K562 (cell line): ENCODE measurements at regions not wholly inside any gene's neighbourhood (a gene's known extent, or its start where the extent isn't known, plus 50 kb on each side); places are given as distances from the start of the nearest gene placed in this dataset.

ENCODE experiments used
- ATAC-seq: fragments of 200-7000 bp; cut with Tn5 transposase; 3 replicates; pipeline ENCODE4 v1.9.1; 2020; ENCODE audit warnings: moderate library complexity
- BruUV-seq: library from RNA; stranded (reverse); fragments of 400-500 nt; replicated peaks from 2 replicates; lab custom pipeline; 2021; lab: Mats Ljungman, UMichigan
- CTCF ChIA-PET: fragments of 300-600 bp; formaldehyde crosslinking; extraction: SDS; loops from one replicate; lab custom pipeline; 2021; ENCODE audit warnings: low intra/inter-chr PET ratio; lab: Yijun Ruan, JAX
- POLR2A ChIA-PET: fragments of 300-600, 350-650 bp; sonication (Branson Sonifier 250); formaldehyde crosslinking; extraction: SDS; loops from one replicate; lab custom pipeline; 2021; ENCODE audit warnings: antibody characterized with exemption, inconsistent platforms; lab: Yijun Ruan, JAX
- DNase-seq, 4 experiments: peaks; one replicate each; pipeline versions ENCODE4 v3.0.0 to v3.0.0-alpha.2; 2011 to 2018; ENCODE audit warnings: low spot score in 3 of 4, mixed read lengths in 3 of 4; ENCODE audit errors: extremely low read depth in 1 of 4
- FAIRE-seq: peaks from 2 replicates; lab custom pipeline; 2011; peaks lifted over from hg19 to GRCh38; lab: Jason Lieb, UNC
- H2AFZ ChIP-seq: 2 replicates; pipeline ENCODE4 v1.6.0; 2011; ENCODE audit warnings: low read depth, low read length, control low read depth, inconsistent platforms
- H3K27ac ChIP-seq: fragments of 200-600 bp; 3 replicates; pipeline ENCODE4 v1.8.0; 2011; ENCODE audit warnings: low read depth, mild to moderate bottlenecking, control low read depth, inconsistent platforms, low read length, moderate library complexity, mixed read lengths; ENCODE audit errors: extremely low read depth
- H3K27me3 ChIP-seq, 2 experiments: fragments of 300-600 bp in 1 of 2; 2 replicates in 1 of 2; 3 replicates in 1 of 2; pipeline versions ENCODE4 v1.6.0 to v1.8.0; 2011; ENCODE audit warnings: inconsistent platforms in 2 of 2, low read length in 2 of 2, mild to moderate bottlenecking in 1 of 2, mixed read lengths in 1 of 2, moderate library complexity in 1 of 2; ENCODE audit not compliant: control insufficient read depth in 2 of 2, insufficient read depth in 2 of 2
- H3K36me3 ChIP-seq: fragments of 300-600 bp; 3 replicates; pipeline ENCODE4 v1.8.0; 2011; ENCODE audit warnings: mild to moderate bottlenecking, low read length, inconsistent platforms; ENCODE audit not compliant: control insufficient read depth, insufficient read depth
- H3K4me1 ChIP-seq, 2 experiments: fragments of 200-600 bp in 1 of 2; replicated peaks in 1 of 2; 2 replicates in 1 of 2; 3 replicates in 1 of 2; pipeline versions ENCODE4 v1.5.1 to v1.8.0; 2011; ENCODE audit warnings: inconsistent platforms in 2 of 2, low read length in 2 of 2, mild to moderate bottlenecking in 1 of 2, mixed read lengths in 1 of 2, moderate library complexity in 1 of 2; ENCODE audit not compliant: control insufficient read depth in 2 of 2, insufficient read depth in 2 of 2
- H3K4me2 ChIP-seq: 2 replicates; pipeline ENCODE4 v1.6.1; 2011; ENCODE audit warnings: low read length, control low read depth, inconsistent platforms, mixed read lengths; ENCODE audit not compliant: insufficient read depth
- H3K4me3 ChIP-seq: fragments of 200-600 bp; sonication (generic), shearing (Covaris generic); 2 replicates; pipeline ENCODE4 v1.5.1; 2016; ENCODE audit warnings: control low read depth, inconsistent platforms
- H3K79me2 ChIP-seq: fragments of 200-600 bp; 3 replicates; pipeline ENCODE4 v1.8.0; 2011; ENCODE audit warnings: low read length, inconsistent platforms; ENCODE audit not compliant: control insufficient read depth, insufficient read depth
- H3K9ac ChIP-seq, 2 experiments: 2 replicates each; pipeline versions ENCODE4 v1.6.0 to v1.6.1; 2011; ENCODE audit warnings: low read depth in 2 of 2, low read length in 2 of 2, control low read depth in 1 of 2, inconsistent platforms in 1 of 2, mild to moderate bottlenecking in 1 of 2, mixed read lengths in 1 of 2; ENCODE audit not compliant: insufficient read depth in 1 of 2
- H3K9me1 ChIP-seq: one replicate; pipeline ENCODE4 v1.6.0; 2011; ENCODE audit warnings: inconsistent platforms, mild to moderate bottlenecking, low read length, moderate library complexity; ENCODE audit not compliant: control insufficient read depth, insufficient read depth
- H3K9me3 ChIP-seq: replicated peaks from 2 replicates; pipeline ENCODE4 v1.5.1; 2011; ENCODE audit warnings: low read depth, low read length, inconsistent platforms; ENCODE audit not compliant: control insufficient read depth, insufficient read depth
- H4K20me1 ChIP-seq: replicated peaks from 2 replicates; pipeline ENCODE4 v1.6.1; 2011; ENCODE audit warnings: low read length, inconsistent platforms, mixed read lengths; ENCODE audit not compliant: control insufficient read depth, insufficient read depth
- CTBP1 ChIP-seq: fragments of 450-650 bp; IDR thresholded peaks from 2 replicates; pipeline ENCODE4 v1.6.1; 2016; ENCODE audit warnings: borderline replicate concordance
- FOXJ2 ChIP-seq: fragments of 200-800 bp; sonication (Bioruptor generic); IDR thresholded peaks from 2 replicates; pipeline ENCODE4 v1.6.1; 2016; ENCODE audit warnings: missing genetic modification characterization, missing compliant biosample characterization
- GATA2 ChIP-seq: sonication (generic); formaldehyde crosslinking; IDR thresholded peaks from 2 replicates; pipeline ENCODE4 v1.4.0; 2020; ENCODE audit warnings: mild to moderate bottlenecking, missing genetic modification reagents
- POLR2G ChIP-seq: fragments of 200-400 bp; formaldehyde crosslinking; IDR thresholded peaks from 2 replicates; pipeline ENCODE4 v1.6.1; 2017; ENCODE audit warnings: low read depth, mild to moderate bottlenecking, antibody characterized with exemption, low read length, moderate library complexity
- PURB ChIP-seq: sonication (generic); formaldehyde crosslinking; IDR thresholded peaks from 2 replicates; pipeline ENCODE4 v1.9.0; 2021; ENCODE audit warnings: low read depth, mild to moderate bottlenecking, missing genetic modification reagents
- SIRT6 ChIP-seq: IDR thresholded peaks from one replicate; pipeline ENCODE4 v1.6.1; 2012; ENCODE audit warnings: low read depth, mild to moderate bottlenecking, control low read depth, inconsistent platforms, low read length, moderate library complexity
- SLC30A9 ChIP-seq: fragments of 250-450 bp; sonication (Bioruptor Pico); IDR thresholded peaks from 2 replicates; pipeline ENCODE4 v1.8.0; 2022; ENCODE audit warnings: mild to moderate bottlenecking, moderate library complexity
- STAG1 ChIP-seq: sonication (generic); formaldehyde crosslinking; IDR thresholded peaks from 2 replicates; pipeline ENCODE4 v1.5.0; 2020; ENCODE audit warnings: missing genetic modification reagents, borderline replicate concordance
- TAF1 ChIP-seq: IDR thresholded peaks from 2 replicates; pipeline ENCODE4 v1.6.1; 2011; ENCODE audit warnings: mild to moderate bottlenecking, low read length, moderate library complexity; ENCODE audit not compliant: insufficient read depth, control insufficient read depth, severe bottlenecking; ENCODE audit errors: extremely low read depth
- ZEB2 ChIP-seq: fragments of 450-650 bp; IDR thresholded peaks from 2 replicates; pipeline ENCODE4 v1.6.1; 2016
- ZNF184 ChIP-seq: sonication (generic); formaldehyde crosslinking; IDR thresholded peaks from 2 replicates; pipeline ENCODE4 v1.5.0; 2020; ENCODE audit warnings: missing genetic modification reagents
- ZNF384 ChIP-seq: IDR thresholded peaks from 2 replicates; pipeline ENCODE4 v1.6.1; 2012; ENCODE audit warnings: low read depth, low read length, improper control_type of control experiment
- ZNF785 ChIP-seq: fragments of 250-450 bp; sonication (Bioruptor Pico); IDR thresholded peaks from 2 replicates; pipeline ENCODE4 v1.4.0; 2020; ENCODE audit warnings: mild to moderate bottlenecking
- WGBS: fragments of 100-300 bp; shearing (Covaris generic); methylation state at CpG from one replicate; pipeline ENCODE4 v1.1.6; 2016; ENCODE audit warnings: low coverage, mixed read lengths; ENCODE audit not compliant: insufficient coverage; ENCODE audit errors: missing lambda C conversion rate; 5-methylcytosine and 5-hydroxymethylcytosine counted together
- in situ Hi-C: fragments of 300-500 bp; cut with MboI; formaldehyde crosslinking; loops from 4 replicates; pipeline ENCODE4 v1.15.0; 2018; ENCODE audit warnings: inconsistent platforms, mixed read lengths
- intact Hi-C: fragments of 100-400 bp; cut with micrococcal nuclease; formaldehyde crosslinking; loops from 2 replicates; pipeline ENCODE4 v1.14.2; 2022
- TF ChIP-seq, protein P1 (sequence below): fragments of 450-650 bp; IDR thresholded peaks from 2 replicates; pipeline ENCODE4 v1.6.1; 2017; ENCODE audit warnings: antibody characterized with exemption, mild to moderate bottlenecking
- TF ChIP-seq, protein P2 (sequence below): fragments of 450-650 bp; IDR thresholded peaks from 2 replicates; pipeline ENCODE4 v1.6.1; 2016

DNA sequence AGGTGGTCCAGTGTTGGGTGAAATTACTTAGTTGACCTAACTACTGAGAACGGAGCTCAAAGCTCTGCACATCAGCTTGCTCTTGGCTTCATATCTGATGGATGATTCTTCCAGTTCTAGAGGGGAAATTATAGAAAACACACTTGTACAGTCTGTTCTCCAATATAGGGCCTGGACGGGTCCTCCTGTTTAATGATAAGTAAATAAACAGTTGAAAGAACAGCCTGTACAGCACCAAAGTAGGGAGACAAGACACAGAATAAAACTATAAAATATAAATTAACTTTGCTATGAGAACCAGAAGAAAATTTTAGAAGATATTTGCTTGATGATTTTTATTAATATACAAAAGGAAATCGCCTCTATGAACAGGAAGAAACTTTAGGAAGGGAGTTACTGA, 271.7 kb downstream of the STK31 start:
- Histone ChIP-seq H4K20me1 (no peaks in the 10 kb centered on the region), H3K79me2 (no peaks in the 10 kb centered on the region), H3K36me3 (no peaks in the 10 kb centered on the region), H3K4me2 (no peak overlapping the region), H2AFZ (no peak overlapping the region), H3K9me1 (no peaks in the 10 kb centered on the region), H3K4me1 (no peaks in the 10 kb centered on the region), H3K27me3 (no peaks in the 10 kb centered on the region), H3K27ac (no peak overlapping the region), H3K9me3 (no peaks in the 10 kb centered on the region), H3K9ac (no peak overlapping the region), H3K4me3 (no peak overlapping the region)
- in situ Hi-C loops, result no loop called here
- DNase-seq (no peak), ATAC-seq (no peak), FAIRE-seq (no peak)
- ChIA-PET CTCF (no interaction called here), POLR2A (no interaction called here)
- WGBS, result 0% methylated on average over 3 of the region's 3 CpGs
- TF ChIP-seq ZNF384 (no peak), ZEB2 (no peak), ZNF184 (CRISPR knock-in tag) (no peak), FOXJ2 (tag) (no peak), POLR2G (no peak), SIRT6 (no peak), TAF1 (no peak), ZNF785 (CRISPR knock-in tag) (no peak), STAG1 (CRISPR knock-in tag) (no peak), PURB (no peak), SLC30A9 (no peak), CTBP1 (no peak), GATA2 (no peak)
- TF ChIP-seq, protein P1, sequence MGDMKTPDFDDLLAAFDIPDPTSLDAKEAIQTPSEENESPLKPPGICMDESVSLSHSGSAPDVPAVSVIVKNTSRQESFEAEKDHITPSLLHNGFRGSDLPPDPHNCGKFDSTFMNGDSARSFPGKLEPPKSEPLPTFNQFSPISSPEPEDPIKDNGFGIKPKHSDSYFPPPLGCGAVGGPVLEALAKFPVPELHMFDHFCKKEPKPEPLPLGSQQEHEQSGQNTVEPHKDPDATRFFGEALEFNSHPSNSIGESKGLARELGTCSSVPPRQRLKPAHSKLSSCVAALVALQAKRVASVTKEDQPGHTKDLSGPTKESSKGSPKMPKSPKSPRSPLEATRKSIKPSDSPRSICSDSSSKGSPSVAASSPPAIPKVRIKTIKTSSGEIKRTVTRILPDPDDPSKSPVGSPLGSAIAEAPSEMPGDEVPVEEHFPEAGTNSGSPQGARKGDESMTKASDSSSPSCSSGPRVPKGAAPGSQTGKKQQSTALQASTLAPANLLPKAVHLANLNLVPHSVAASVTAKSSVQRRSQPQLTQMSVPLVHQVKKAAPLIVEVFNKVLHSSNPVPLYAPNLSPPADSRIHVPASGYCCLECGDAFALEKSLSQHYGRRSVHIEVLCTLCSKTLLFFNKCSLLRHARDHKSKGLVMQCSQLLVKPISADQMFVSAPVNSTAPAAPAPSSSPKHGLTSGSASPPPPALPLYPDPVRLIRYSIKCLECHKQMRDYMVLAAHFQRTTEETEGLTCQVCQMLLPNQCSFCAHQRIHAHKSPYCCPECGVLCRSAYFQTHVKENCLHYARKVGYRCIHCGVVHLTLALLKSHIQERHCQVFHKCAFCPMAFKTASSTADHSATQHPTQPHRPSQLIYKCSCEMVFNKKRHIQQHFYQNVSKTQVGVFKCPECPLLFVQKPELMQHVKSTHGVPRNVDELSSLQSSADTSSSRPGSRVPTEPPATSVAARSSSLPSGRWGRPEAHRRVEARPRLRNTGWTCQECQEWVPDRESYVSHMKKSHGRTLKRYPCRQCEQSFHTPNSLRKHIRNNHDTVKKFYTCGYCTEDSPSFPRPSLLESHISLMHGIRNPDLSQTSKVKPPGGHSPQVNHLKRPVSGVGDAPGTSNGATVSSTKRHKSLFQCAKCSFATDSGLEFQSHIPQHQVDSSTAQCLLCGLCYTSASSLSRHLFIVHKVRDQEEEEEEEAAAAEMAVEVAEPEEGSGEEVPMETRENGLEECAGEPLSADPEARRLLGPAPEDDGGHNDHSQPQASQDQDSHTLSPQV, result no peak
- TF ChIP-seq, protein P2, sequence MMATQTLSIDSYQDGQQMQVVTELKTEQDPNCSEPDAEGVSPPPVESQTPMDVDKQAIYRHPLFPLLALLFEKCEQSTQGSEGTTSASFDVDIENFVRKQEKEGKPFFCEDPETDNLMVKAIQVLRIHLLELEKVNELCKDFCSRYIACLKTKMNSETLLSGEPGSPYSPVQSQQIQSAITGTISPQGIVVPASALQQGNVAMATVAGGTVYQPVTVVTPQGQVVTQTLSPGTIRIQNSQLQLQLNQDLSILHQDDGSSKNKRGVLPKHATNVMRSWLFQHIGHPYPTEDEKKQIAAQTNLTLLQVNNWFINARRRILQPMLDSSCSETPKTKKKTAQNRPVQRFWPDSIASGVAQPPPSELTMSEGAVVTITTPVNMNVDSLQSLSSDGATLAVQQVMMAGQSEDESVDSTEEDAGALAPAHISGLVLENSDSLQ, result no peak
- intact Hi-C loops, result no loop called here
- no TSS peak for BruUV-seq
